NCI-H2196 treated with DMSO at 0.1 percent for 48 hours (cell line): ENCODE measurements at regions not wholly inside any gene's neighbourhood (a gene's known extent, or its start where the extent isn't known, plus 50 kb on each side); places are given as distances from the start of the nearest gene placed in this dataset.

Experiments
- DNase-seq: peaks from one replicate; lab custom pipeline; 2025; ENCODE audit not compliant: unreplicated experiment; lab: John Stamatoyannopoulos, UW

- no peak for DNase-seq
These were observed 92.6 kb downstream of the RDH14 start for GRCh38 chr2:18467749-18468360.

- DNase-seq = no peak
These were observed 94.5 kb downstream of the RDH14 start for GRCh38 chr2:18465979-18466378.

GRCh38 chr2:18464913-18465312 is 95.5 kb downstream of the RDH14 start:
- DNase-seq = no peak

- no peak for DNase-seq
These were observed 104.4 kb downstream of the RDH14 start for GRCh38 chr2:18456026-18456425.

DNA sequence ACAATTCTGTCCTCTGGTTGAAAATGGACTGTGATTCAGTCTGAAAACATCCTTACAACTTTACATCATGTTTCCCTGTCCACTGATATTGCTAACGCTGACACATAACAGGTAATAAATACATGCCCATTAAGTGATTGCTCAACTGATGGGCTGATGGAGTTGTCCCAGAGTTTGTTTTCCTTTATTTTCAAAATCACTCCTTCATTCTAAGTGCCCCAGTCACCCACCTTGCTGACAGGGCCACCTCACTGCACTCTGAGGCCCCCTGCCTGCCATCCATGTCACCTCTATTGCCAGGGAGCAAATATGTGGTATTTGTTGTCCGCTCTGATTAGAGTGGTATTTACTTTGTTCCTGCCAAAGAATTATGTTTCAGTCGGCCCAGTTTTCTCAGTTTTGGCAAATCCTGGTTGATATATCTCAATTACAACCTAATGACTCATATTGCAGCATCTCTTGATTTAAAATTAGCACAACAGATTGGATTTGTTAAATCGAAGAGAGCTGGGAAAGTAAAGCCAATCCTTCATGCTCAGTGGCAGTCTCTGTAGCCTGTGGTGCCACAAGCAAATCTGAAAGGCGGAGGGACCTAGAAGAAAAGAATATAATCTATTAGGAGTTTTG is 105.1 kb downstream of the RDH14 start:
- no peak for DNase-seq

DNA sequence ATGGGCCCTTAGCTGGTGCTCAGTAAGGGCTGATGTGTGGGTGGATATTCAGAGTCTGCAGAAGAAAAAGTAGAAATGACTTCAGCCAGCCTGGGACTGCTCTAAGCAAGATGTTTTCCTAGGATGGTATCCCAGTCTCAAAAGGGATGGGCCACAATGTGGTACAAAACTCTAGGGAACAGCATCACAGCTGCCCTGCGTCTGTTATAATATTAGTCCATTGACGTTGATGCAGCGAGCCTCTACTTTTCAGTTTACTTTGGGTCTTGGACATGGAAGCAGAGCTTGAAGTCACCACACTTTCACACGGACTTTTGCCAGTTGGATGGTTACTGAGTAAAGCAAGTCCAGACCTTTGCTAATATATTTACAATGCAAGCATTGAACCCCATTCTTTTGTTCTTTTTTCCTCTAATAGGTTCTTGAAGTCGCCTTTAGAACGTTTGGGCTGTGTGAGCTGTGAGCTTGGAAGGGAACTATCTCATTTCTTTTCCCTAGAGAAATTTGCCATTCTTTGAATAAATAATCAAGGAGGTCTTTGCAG is 105.7 kb downstream of the RDH14 start:
- DNase-seq = no peak

DNA sequence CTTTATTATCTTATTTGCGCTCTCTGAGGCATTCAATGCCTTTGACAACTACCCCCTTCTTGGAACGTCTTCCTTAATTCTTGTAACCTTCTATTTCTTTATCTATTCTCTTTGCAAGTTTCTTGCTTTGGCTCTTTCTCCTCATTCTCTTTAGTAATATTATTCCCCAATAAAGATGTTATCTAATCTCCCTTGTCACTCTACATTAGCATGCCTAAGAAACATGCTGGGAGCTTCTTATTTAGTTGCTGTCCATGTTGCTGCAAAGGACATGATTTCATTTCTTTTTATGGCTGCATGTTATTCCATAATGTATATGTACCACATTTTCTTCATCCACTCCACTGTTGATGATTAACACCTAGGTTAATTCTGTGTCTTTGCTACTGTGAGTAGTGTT is 113.7 kb downstream of the RDH14 start:
- no peak for DNase-seq

- no peak for DNase-seq
These were observed 114.8 kb downstream of the RDH14 start for GRCh38 chr2:18445433-18446320.

GRCh38 chr2:18444806-18445205 is 115.6 kb downstream of the RDH14 start:
- no peak for DNase-seq

DNA sequence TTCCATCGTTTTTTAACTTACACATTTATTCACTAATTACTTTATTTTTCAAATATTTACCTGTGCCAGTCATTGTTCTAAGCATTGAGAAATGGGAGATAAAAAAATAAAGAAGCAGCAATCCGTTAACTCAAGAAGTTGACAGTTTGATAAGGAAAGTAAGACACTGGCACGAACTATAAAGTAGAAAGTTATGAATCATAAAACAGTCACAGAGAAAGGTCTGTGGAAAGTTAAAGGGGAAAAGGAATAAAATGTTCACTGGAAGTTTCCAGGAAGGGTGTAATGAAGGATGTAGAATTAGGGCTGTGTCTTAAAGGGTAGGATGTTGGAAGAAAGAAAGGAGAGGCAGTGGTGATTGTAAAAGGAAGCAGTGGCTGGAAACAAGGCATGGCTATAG is 118.9 kb downstream of the RDH14 start:
- DNase-seq = no peak

DNA sequence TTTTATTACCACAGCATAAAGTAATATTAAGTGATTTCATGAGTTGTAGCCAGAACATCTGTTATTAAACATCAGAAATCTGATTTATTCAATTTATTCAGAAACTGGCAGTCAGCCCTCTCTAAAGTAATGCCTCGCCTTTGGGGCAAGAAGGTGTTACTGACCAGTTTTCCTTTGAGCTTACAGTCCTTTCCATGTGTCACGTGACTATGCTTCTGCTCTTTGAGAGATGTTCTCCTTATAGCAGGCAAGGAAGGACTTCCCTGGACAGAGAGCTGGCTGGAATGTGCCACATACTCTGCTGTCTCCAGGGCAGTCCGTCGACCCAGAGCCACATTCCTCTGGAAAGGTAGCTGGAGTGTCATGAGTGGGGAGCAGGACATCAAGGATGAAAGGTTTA is 119.7 kb downstream of the RDH14 start:
- no peak for DNase-seq

DNA sequence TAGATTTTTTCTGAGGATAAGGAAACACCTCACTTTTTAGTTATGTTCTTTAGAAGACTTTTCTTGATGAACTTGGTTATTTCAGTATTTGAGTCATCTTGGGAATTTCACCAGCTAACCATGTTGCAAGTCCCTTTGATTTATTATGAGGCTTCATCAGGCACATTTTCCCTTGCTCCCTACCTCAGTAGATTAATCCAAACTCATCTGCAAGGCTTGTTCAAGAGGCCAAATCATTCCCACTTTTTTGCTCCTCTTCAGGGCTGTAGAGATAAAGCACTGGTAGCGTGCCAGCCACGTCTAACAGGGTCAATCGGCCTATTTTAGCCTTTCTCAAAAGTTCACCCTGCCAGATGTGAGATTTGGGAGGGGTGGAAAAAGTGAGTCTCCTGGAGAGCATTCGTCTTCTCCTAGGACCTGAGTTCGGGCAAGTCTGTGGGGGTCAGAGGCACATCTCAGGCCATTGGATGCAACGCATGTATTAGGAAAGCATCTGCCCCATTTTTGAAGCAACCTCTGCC is 120.3 kb downstream of the RDH14 start:
- no peak for DNase-seq

- no peak for DNase-seq
These were observed 120.7 kb downstream of the RDH14 start for GRCh38 chr2:18439716-18440115.

- DNase-seq = no peak
These were observed 122.5 kb downstream of the RDH14 start for GRCh38 chr2:18437909-18438308.

GRCh38 chr2:18436503-18437005 is 123.9 kb downstream of the RDH14 start:
- no peak for DNase-seq

DNA sequence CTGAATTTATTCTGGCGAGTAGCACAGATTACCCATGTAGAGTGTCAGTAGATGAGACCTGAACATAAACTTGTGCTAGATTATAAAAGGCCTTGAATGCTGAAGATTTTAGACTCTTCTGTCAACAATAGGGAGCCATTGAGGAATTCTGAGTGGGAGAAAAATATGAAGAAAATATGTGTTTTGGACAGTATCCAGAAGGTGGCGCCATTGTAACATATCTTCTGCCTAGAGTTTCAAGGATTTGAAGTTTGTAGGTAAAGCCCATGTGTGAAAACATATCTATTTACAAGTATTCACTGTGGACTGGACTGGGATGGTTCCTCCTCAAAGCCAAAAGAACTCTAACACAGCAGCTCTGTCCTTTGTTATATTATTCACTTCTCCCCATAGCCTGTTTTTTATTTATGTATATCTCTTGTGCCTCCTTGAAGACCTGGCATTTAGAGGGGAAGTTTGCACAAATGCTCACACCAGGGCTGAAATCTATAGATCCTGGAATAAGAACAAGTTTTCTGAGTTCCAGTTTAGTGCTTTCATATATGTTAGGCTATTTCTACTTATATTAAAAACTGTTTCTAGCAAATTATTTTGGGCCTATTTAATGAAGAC is 124.9 kb downstream of the RDH14 start:
- DNase-seq = peak; percentile 38

DNA sequence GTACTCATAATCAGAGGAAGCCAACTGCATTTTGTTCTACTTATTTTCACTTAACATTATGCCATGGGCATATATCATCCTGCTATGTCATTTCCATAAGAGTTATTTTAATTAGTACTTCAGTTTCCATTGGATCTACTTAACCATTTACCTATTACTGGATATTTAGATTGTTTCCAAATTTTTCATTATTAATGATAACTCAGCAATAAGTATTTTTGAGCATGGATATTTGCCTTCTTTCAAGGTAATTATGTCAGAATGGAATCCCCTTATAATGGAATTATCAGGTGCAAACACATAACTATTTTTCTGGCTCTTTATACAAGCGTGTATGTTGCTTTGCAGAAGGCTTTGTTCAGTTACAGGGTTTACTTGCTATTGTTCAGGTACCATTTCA is 126.6 kb downstream of the RDH14 start:
- no peak for DNase-seq

- DNase-seq = no peak
These were observed 127.5 kb downstream of the RDH14 start for GRCh38 chr2:18432999-18433398.

- no peak for DNase-seq
These were observed 129.3 kb downstream of the RDH14 start for GRCh38 chr2:18430996-18431748.

DNA sequence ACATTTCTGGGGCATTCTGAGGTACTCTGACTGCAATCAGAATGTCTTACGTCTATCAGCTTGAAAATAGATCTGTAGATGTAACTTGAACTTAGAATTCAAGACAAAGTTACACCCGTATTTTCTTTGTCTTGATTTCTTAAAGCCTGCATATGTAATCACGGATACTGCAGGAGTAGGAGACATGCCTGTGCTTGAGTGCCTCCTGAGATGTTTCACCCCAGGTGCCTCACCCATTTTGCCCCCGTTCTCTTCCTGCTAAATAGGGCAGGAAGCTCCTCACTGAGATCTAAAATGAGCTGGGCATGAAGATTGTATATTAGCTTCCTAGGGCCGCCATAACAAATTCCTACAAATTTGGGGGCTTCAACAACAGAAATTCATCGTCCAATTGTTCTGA is 131.9 kb downstream of the RDH14 start:
- no peak for DNase-seq
